GM12874 (cell line): ENCODE measurements at regions not wholly inside any gene's neighbourhood (a gene's known extent, or its start where the extent isn't known, plus 50 kb on each side); places are given as distances from the start of the nearest gene placed in this dataset.

Experiments used
- CTCF ChIP-seq: IDR thresholded peaks from 2 replicates; pipeline ENCODE4 v1.5.1; 2011; ENCODE audit warnings: low read depth, mild to moderate bottlenecking, control low read depth, low read length, moderate library complexity; ENCODE audit not compliant: insufficient read depth

GRCh38 chr4:186932631-186933187 lies 209.1 kb upstream of the FAT1 start:
- no peak for TF ChIP-seq CTCF

GRCh38 chr4:186934244-186934643 lies 210.6 kb upstream of the FAT1 start:
- no peak for TF ChIP-seq CTCF

- no peak for TF ChIP-seq CTCF
These were observed 211.3 kb upstream of the FAT1 start for GRCh38 chr4:186934841-186935443.

DNA sequence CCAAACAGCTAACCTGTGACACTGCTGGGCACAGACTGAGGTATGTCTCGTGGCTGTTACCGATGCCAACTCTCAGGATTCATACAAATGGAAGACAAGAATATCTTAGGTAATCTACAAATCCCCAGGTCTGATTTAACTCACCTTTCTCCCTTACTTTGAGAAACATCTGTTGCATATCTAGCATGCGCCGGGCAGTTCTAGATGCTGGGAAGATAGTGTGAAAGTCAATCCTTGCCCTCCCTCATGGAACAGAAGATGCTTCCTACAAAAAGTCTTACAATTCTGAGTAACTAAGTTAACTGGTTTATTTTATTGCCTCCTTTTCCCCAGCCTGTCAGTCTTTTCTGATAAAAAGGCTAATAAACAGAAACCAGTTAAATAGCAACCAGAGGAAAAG lies 212.2 kb upstream of the FAT1 start:
- no peak for TF ChIP-seq CTCF

DNA sequence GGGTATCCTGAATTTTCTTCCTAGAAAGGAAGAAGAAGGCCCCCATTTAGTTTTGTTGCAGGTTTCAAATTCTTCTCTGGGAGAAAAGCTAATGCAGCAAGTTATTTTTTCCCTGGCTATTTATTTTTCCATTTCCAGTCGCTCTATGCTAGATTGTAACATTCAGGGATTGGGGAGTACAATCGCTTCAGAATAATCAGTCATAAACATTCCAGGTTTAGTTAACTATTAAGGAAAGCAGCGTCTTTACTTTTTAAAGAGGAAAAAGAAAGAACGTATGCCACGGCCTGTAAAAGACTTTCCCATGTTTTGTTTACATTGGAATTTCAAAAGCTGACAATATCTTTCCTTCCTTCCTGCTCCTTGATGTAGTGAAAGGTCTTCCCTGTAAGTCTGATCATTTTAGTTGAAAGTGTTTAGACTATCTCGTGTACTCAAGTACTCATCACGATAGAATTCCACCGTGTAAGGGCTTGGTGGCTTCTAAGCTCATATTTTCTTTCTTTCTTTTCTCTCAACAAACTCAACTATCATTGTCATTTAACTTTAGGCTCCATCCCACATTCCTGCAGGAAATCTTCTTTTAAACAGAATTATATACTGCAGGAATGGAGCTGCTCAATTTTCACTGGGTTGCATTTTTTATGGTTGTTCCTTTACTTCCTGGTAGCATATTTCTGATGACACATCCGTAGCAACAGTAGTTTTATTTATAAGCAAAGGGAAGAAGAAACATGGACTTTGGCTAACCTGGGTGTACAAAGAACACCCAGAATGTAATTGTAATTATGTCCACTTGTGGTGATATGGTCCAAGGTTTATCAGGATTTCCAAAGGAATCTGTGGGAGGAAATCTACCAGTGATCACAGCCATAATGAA lies 213.1 kb upstream of the FAT1 start:
- no peak for TF ChIP-seq CTCF

DNA sequence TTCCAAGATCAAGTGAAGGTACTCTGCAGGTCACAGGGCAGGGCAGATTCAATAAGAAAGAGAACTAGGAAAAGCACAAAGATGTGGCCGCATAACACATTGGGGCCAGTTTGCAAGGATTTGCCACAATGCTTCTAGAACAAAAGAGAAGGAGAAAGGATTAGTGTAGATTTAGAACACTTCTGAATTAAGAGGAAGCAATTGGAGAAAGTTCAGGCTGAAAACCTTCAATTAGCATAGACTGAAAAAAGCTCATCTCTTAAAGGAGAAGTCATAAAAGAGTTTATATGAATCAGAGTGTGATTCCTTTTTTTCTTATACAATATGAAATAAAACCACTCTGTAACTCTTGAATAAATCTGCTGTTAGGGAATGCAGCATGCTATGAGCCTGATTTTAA lies 215.6 kb upstream of the FAT1 start:
- TF ChIP-seq CTCF, result no peak

- no peak for TF ChIP-seq CTCF
These were observed 216.1 kb upstream of the FAT1 start for GRCh38 chr4:186939766-186940165.
